ENCODE measurements at regions not wholly inside any gene's neighbourhood (a gene's known extent, or its start where the extent isn't known, plus 50 kb on each side); places are given as distances from the start of the nearest gene placed in this dataset.
"Not testable (repeated sequence)": the region's sequence is repeated elsewhere in the genome, so short reads cannot be mapped to it uniquely, and the experiment has no call there.

DNA sequence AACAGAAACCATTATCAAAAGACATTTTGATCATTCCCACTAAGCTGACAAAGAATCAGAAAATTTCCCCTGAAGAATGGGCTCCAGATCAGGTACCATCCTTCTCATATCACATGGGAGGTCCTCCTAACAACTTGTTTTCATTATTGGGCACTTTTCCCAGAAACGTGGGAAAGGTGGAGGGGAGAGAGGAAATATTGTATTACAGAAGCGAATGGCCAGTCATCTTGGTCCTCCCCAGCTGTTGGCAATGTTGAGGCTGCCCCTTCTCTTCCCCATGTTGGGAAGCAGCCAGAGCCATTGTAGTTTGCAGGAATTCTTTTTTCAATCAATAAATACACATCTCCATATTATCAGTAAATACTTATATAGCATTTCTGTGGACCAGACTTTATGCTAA lies 126.2 kb upstream of the ZNF608 start:
- DNase-seq, result no peak

DNA sequence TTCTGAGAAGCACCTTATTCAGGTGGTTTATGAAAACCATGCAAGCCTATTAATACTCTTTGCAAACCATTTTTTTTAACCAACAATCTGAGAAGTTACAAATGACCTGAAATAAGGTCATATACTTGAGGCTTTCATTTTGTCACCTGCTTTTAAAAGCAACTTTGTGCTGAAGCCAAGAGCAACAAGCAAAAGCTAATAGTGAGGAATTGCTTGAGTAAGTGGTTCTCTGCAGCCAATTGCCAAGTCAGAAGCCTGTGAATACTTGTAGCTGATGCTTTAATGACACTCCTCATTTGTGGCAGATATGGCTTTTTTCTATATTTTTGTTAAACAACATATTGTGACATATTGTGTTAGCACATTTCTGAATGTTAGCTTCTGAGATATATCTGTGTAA lies 126.7 kb upstream of the ZNF608 start:
- no peak for DNase-seq

GRCh38 chr5:124873713-124874112 lies 127.3 kb upstream of the ZNF608 start:
- DNase-seq, result no peak

GRCh38 chr5:124876566-124876965 lies 130.1 kb upstream of the ZNF608 start:
- no peak for DNase-seq

DNA sequence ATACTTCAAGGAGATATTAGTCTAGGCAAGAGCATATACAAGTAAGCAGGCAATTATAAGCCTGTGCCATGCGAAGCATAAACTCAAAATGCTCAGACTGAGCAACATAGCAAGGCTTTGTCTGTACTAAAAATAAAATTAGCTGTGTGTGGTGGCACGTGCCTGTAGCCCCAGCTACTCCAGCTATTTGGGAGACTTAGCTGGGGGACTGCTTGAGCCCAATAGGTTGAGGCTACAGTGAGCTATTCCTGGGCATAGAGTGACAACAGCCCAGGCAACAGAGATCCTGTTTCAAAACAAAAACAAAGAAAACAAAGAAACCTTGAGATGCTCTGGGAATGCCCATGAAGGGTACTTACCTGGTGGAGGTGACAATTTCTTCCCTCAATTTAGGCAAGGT lies 130.5 kb upstream of the ZNF608 start:
- no peak for DNase-seq

DNA sequence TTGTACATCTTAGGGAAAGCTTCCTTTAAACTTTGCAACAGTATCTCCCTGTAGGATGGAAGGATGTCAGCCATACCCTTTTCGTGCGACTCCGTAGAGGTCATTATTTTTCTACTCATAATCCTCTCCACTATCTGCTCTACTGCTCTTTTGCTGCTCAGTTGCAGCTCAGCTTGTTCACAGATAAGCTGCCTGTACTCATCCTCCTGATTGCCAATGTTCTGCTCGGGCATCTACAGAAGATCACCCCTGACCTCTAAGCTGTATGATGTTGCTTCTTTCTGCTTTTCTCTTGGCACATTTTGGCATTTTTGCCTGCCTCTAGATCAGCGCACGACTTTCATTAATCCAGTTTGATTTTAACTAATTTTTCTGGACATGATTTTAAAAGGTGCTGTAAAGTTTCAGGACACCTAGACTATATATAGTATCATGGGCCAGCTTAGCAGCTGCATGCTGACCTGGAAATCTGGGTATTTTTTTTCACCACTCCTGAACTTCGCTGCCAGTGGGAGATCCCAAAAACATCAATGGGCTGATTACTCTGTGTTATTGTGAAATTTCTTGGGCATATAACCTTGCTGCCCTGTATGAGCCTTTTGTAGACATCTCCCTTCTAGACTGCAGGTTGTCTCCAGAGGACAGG lies 131.2 kb upstream of the ZNF608 start:
- DNase-seq, result no peak

DNA sequence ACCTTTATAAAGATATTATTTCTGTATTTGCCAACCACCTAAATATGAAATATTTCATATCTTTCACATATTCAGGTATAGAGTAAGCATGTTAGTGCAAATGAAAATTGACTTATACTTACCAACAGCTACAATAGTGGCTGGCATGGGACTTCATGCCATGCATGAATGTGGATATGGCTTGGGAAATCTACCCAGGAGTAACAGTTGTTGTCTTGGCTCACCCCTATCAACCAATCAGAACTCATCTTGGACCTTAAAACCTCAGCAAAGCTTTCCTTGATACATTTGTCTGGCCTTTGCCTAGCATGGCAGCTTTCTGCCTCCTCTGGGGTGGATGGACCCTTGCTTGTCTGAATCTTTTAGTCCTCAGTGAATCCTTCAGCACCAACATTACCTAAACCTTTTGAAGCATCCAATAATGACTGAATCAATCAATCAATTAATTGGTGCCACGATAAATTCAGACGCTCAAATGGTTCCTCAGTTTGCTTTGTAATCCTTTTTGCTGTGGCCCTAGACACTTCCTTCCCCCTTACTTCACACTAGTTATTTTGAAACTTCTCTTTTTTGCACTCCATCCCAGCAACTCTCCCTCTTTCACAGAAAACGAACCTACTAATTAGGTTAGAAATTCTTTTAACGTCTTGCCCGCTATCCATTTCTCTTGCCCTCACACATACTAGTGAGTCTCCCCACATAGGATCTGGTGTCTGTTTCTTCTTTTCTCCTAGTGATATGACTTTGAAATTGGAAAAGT lies 132.3 kb upstream of the ZNF608 start:
- DNase-seq, result no peak

- DNase-seq, result no peak
Measured at GRCh38 chr5:124880903-124881697, 134.7 kb upstream of the ZNF608 start.

GRCh38 chr5:124883681-124884080 lies 137.2 kb upstream of the ZNF608 start:
- DNase-seq, result no peak

DNA sequence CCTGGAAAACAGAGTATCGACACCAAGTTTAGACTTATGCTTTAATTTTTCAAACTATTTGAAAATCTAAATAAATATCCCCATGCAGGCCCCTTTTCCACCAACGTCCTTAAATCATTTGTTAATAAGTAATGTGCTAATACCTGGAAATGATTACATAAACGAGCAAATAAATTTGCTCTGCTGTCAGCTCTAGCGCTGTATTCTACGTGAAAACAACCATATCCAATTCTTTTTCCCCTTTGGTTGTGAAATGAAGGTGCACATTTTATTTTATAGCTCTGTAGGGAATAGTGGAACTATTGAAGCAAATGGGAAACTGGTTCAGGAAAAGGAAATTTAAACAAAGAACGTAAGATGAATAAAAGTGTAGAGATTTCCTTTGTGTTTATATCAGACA lies 137.7 kb upstream of the ZNF608 start:
- no peak for DNase-seq

DNA sequence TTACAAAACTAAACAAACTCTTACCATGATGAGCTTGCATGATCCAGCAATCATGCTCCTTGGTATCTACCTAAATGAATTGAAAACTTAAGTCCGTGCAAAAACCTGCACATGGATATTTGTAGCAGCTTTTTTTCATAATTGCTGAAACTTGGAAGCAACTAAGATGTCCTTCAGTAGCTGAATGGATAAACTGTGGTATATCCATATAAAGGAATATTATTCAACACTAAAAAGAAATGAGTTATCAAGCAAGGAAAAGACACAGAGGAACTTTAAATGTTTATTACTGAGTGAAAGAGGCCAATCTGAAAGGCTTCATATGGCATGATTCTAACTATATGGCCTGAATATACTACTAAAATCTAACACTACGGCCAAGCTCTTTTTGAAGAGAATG lies 139.1 kb upstream of the ZNF608 start:
- no peak for DNase-seq

DNA sequence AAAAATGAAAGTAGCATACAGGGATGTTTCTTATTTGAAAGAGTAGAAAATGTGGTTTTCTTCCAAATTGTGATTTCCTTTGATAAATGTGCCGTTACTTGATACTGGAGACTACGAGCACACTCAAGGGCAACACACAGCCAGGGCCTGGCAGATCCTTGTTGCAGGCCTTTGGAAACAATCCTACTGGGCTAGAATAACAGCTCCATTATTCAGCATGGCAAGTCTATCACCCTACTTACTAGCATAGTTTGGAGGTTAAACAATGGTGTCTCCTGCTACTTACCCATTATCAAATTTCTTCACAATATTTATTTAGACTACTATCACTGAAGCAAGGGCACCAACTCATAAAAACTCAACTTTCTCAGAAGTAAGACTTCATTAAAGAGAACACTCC lies 140.8 kb upstream of the ZNF608 start:
- DNase-seq, result no peak

DNA sequence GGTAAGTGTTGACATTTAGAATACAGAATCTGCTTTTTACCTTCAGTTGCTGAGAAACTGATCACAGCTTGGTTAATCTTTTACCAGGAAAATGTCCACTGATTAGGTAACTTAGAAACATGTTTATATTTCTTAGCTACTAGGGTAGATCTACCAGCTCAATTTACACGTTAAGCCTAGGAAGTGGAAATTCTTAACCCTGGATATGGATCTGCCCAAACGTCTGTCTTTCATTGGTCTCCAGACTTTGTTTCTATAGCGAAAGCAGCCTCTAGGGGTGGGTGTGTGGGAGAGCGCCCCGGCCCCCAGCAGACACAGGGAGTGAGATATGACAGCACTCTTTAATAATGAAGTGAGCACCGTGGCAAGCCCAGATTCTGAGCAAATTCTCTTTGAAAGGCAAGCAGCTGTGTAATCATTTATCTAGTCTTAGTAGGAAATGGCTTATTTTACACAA lies 141.6 kb upstream of the ZNF608 start:
- DNase-seq, result no peak

DNA sequence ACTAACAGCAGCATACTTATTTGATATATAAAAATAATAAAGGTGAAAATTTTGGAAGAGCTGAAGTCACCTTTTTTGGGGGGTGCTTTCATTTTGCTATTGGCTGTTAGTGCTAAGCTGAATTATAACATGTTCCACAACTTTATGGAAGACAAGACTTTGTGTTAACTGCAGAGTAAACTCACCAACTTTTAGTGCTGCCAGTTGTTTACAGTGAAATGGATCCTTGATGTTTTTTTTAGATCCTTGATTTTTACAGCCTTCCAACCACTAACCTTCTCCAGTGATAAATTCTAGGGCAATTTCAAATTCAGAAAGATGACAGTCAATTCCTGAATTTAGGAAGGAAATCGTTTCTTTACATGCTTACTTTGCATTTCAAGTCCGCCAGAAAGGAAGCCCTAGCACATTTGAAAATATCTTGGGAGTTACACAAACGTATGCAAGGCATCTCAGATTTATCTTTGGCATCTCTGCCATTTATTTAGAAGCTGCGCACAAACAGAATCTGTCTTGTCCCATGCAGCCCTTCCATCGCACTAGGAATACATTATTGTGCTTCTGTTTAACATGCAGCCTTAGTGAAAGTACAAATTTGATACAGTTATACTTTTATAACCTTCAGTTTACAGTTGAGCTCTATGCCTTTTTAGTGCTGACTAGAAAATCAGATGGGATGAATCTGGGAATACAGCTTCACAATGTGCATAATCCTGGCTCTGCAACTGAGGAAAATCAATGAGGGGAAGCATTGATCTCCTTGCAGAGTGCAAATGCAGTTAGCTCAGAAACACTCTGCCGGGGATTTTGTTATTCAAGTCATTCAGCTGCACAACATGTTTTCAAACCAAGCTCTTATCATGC lies 142.4 kb upstream of the ZNF608 start:
- DNase-seq, result no peak

- DNase-seq, result no peak
Measured at GRCh38 chr5:124889486-124889825, 143.0 kb upstream of the ZNF608 start.

GRCh38 chr5:124889850-124890249 lies 143.4 kb upstream of the ZNF608 start:
- DNase-seq, result no peak

DNA sequence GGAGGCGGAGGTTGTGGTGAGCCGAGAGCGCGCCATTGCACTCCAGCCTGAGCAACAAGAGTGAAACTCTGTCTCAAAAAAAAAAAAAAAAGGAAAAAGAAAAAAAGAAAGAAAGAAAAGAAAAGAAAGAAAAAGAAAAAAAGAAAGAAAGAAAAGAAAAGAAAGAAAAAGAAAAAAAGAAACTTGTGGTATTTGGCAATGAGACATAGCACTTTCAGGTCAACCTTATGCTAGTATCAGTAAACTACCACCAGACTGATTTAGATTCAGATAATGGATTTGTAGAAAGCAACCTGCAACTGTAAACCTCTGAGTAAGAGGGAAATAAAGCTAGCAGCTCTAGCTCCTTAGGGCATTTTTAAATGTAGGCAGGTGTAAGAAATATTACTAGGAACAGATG lies 144.0 kb upstream of the ZNF608 start:
- not testable (repeated sequence) for DNase-seq

DNA sequence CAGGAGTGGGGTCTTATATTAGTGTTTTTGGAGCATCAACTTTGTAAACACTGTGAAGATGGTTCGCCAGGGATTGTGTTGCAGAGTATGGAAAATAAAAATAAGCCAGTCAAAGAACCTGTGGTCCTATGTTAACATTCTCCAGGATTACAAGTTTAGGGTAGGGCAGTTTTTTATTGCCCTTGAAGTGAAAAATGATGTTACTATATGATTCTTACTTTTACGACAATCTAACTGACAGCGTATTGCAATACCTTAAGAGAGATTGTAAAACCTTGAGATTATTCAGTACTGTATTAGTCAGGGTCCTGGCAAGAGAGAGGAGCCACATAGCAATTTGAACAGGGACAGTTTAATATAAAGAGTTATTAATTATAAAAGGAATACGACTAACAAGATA lies 144.7 kb upstream of the ZNF608 start:
- no peak for DNase-seq

DNA sequence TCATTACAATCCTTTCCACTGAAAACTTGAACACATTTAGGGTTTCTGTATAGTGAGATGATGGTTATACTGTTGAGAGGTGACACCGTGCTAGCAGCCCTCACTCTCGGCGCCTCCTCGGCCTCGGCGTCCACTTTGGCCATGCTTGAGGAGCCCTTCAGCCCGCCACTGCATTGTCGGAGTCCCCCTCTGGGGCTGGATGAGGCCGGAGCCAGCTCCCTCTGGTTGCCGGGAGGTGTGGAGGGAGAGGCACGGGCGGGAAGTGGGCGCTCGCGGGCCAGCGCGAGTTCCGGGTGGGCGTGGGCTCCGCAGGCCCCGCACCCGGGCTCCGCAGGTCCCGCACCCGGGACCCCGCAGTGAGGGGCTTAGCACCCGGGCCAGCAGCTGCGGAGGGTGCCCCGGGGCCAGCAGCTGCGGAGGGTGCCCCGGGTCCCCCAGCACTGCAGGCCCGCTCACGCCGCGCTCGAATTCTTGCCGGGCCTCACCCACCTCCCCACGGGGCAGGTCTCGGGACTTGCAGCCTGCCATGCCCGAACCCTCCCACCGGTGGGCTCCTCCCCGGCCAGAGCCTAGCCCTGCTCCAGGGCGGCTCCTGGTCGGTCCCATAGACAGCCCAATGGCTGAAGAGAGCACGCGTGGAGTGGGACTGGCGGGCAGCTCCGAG lies 145.9 kb upstream of the ZNF608 start:
- no peak for DNase-seq

GRCh38 chr5:124894541-124894940 lies 148.1 kb upstream of the ZNF608 start:
- no peak for DNase-seq

GRCh38 chr5:124895236-124895635 lies 148.8 kb upstream of the ZNF608 start:
- no peak for DNase-seq

DNA sequence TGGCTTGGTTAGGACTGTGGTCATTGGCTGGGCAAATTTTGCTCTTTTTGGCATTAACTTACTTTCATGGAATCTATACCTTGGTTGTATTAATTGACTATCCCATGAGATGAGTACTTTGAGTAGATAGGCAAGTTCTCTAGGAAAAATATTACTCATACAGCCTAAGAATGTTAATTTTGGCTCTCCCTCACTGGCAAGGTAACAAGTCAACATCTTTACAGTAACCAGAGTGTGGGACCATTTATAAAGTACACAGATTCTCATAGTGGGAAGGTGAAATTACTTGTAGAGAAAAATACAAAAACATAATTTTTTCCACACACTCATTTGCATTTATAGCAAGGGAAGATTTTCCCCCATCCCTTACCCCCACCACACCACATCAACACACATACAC lies 154.6 kb upstream of the ZNF608 start:
- no peak for DNase-seq

All from T-helper 2 cell (primary cell).